NCI-H2171 (cell line): ENCODE measurements at regions not wholly inside any gene's neighbourhood (a gene's known extent, or its start where the extent isn't known, plus 50 kb on each side); places are given as distances from the start of the nearest gene placed in this dataset.
"Not testable (repeated sequence)": the region's sequence is repeated elsewhere in the genome, so short reads cannot be mapped to it uniquely, and the experiment has no call there.

Experiments used
- DNase-seq: peaks from one replicate; lab custom pipeline; 2025; lab: John Stamatoyannopoulos, UW

DNA sequence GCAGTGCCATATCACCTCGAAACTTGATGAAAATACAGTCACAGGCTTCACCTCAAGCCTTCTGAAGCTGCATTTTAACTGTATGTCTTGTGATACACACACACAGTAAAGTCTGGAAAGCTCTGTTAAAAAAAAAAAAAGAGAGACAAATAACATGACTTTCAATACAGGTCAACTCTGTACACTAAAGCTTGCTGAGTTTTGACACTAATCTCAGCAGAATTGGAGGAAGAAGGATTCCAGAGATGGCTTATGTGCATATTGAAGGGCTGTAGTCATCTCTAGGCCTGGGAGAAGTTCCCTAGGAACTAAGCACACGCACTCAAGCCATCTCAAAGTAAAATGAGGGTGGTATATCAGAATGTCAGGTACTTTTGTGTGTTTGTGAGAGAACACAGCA is 875.1 kb downstream of the EPHA4 start:
- DNase-seq, result no peak

DNA sequence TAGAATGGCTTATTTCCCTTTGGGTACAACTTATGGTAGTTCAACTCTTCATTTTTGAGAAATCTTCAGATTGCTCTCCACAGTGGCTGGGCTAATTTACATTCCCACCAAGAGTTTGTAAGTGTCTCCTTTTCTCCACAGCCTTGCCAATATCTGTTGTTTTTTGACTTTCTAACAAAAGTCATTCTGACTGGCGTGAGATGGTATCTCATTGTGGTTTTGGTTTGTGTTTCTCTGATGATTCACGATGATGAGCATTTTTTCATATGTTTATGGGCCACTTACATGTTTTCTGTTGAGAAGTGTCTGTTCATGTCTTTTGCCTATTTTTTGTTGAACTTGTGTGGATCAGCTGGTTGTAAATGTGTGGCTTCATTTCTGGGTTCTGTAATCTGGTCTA is 871.0 kb downstream of the EPHA4 start:
- no peak for DNase-seq

DNA sequence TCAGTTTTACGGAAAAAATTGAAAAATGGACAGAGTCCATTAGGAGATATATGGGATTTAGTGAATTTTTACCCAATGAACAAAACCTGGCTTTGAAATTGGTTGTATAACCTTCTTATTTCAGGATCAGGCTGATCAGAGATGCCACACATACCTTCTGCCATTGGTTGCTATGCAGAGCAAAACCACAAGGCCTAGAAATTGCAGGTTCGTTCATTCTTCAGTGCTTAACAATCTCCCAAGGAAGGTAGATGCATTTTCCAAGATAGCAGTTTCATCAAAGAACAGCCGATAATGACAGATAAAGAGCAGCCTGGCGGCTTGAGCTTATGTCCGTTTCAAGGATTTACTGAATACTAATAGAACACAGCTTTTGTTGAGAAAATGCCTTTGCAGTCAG is 868.8 kb downstream of the EPHA4 start:
- DNase-seq, result no peak

DNA sequence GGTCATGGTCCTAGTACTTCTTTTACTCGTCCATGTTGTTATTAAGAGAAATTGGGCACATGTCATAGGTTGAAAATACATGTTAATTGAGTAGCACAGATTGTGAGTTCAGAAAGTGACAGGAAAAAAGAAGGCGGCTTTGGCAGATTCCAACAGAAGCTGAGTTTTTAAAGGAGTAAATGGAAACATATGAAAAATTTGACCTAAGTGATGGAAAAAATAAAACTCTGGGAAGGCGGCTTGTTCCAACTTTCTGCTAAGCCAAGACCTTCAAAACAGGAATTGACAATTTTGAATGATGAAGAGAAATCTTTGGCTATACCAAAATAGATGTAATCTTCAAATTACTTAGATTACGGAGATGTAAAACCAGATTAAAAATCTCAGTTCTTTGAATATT is 868.0 kb downstream of the EPHA4 start:
- DNase-seq, result no peak

DNA sequence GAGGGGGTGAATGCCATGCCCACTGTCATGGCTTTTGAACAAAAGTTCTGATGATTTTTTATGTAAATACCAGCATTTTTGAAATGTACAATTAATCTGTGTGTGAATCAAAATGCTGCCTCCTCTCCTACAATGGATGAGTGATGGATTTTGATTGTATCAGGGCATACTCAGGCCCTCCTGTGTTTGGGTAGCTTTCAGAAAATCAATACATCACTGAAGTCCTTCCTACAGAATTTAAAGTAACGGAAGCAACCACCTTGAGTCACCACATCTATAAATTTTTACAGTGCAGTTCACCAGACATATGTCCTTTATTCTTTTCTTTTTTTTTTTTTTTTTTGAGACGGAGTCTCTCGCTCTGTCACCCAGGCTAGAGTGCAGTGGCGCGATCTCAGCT is 867.3 kb downstream of the EPHA4 start:
- DNase-seq, result no peak

DNA sequence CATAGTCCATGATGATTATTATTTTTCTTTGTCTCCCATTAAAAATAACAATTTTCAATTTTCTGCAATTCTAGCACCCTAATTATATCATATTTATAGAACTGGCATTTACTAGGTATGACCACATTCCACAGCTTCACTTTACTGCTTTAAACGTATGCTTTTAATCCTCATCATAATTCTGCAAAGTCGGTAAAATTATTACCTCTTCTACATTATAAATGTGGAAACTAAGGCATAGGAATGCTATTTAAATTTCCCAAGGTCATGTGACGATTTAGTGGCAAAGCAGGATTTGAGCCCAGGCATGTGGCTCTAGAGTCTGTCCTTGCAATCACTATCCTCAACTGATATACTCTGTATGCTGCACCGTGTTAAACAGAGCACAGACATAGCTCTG is 866.4 kb downstream of the EPHA4 start:
- no peak for DNase-seq

DNA sequence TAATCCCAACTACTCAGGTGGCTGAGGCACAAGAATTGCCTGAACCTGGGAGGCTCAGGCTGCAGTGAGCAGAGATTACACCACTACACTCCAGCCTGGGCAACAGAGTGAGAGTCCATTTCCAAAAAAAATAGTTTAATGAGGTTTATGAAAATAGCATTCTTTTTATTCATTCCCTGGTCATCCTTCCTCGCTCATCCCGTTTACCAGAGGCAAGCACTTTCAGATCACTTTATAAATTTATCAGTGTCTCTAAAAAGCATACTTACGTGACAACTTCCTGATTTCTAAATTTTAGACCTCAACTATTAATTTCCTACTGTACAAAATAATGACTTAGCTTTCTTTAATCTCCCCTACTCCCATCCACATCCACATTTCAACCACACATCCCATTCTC is 864.8 kb downstream of the EPHA4 start:
- DNase-seq, result no peak

DNA sequence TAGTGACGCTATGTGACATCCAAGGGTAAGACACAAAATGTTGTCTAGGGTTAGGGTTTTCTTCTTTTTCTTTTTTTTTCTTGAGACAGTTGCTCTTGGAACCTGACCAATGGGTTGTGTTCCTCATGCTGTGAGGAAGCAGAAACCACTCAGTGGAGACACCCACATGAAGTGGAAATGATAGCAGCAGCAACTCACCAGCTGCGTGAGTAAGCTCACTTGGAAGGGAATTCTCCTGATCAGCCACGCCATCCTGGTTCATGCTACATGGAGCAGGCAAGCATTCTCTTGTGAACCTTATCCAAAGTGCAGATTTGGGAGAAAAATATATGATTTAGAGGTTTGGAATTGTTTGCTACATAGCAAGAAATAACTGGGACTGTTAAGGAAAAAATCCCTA is 863.7 kb downstream of the EPHA4 start:
- no peak for DNase-seq

DNA sequence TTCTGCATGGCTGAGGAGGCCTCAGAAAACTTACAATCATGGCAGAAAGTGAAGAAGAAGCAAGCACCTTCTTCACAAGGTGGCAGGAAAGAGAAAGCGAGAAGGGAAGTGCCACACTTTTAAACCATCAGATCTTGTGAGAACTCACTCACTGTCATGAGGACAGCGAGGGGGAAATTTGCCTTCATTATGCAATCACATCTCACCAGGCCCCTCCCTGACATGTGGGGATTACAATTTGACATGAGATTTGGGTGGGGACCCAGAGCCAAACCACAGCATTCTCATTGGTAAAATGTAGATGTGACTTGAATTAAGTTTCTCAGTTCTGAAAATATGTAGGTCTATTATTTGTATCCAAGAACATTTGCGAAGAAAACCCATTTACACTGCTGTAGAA is 854.8 kb downstream of the EPHA4 start:
- no peak for DNase-seq

DNA sequence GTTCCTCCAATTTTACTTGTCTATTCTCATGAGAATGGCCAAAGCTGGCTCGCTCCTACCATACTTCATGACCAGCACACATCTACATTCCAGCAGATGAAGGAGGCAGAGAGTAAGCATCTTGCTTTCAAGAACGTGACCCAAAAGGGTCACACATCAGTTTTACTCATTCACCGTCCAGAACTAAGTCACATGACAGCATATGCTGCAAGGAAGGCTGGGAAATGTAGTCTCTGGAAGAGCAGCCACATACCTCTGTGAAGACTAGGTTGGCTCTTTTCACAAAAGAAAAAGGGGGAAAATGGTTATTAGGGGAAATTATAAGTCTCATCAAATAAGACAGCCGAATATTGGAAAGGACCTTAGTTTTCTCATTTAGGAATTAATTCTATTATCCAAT is 835.3 kb downstream of the EPHA4 start:
- no peak for DNase-seq

DNA sequence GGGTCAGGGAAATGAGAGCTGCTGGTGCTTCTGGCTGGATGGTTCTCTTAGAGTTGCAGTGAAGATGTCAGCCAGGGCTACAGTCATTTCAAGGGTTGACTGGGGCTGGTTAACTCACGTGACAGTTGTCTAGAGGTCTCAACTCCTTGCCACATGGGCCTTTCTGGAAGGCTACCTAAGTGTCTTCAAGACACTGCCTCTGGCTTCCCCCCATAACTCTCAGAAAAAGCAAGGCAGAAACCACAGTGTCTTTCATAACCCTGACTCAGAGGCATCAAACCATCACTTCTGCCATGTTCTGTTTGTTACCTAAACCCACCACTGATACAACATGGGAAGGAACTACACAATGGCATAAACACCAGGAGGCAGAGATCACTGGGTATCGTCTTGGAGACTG is 828.9 kb downstream of the EPHA4 start:
- DNase-seq, result no peak

DNA sequence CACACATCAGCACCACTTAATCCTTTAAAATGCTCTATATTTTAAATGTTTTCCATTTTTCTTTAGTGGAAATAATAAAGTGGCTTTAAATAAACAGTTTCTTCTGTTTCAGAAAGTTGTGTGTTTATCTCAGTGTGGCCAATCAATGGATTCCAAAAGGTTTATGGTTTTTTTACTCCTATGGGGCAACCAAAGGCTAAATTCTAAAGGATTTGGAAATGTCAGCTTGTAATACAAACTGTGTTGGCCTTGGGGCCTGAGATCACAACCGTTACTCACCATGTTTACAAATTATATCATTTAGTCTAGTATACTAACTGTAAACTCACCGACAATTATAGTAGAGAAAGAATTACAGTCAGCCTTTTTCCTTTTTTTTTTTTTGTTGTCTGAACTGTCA is 827.2 kb downstream of the EPHA4 start:
- DNase-seq, result no peak

DNA sequence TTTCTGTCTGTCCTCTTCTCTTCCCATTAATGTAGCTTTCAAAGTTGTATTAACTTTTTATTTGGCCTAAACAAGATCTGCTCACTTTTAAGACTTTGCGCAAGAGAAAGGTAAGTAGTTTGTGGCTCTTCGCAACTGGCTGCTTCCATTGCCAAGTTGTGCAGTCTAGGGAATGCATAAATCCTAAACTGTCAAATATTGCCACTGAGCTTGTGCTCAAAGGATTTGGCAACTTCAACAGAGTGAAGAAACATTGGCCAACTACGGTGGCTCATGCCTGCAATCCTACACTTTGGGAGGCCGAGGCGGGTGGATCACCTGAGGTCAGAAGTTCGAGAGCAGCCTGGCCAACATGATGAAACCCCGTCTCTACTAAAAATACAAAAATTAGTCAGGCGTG is 826.4 kb downstream of the EPHA4 start:
- DNase-seq, result no peak

DNA sequence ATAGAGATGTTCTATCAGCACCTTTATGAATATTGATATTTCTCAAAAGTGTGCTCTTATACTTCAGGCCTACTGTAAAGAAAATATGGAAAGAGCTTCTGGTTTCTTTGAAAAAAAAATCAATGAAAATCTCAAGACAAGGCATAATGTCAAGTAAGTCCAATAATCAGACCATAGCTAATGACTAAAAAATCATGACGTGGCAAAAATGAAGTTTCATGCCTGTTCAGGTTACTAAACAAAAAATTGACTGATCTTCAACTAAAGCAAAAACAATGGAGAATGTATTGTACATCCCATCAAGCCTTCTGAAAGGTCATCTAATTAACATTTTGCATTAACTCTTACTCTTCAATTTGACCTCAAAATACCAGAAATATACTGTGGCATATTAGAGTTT is 824.4 kb downstream of the EPHA4 start:
- DNase-seq, result no peak

DNA sequence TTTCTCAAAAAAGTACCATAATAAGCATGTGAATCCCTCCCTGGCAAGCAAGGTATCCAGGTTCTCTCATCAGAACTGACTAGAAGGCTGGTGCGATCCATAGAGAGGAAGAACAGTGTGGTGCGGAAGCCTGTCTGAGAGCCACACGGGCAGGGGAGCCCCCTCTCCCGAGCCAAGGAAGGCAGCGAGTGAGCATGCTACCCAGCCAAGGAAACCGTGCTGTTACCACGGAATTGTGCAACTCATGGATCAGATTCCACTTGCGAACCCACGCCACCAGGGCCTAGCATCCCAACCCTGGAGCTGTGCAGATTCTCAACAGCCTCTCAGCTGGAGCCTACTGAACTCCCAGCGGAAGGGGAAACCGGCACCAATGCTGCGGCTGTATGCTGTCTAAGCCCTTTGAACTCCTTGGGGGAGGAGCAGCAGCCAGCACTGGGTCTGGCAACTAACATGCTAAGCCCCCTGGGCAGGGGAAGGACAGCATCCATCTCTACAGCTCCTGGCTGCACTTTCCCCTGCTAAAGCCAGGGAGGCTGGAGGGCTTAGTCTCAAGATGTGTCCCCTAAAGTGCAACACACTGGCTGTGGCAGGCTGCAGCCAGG is 823.1 kb downstream of the EPHA4 start:
- no peak for DNase-seq

DNA sequence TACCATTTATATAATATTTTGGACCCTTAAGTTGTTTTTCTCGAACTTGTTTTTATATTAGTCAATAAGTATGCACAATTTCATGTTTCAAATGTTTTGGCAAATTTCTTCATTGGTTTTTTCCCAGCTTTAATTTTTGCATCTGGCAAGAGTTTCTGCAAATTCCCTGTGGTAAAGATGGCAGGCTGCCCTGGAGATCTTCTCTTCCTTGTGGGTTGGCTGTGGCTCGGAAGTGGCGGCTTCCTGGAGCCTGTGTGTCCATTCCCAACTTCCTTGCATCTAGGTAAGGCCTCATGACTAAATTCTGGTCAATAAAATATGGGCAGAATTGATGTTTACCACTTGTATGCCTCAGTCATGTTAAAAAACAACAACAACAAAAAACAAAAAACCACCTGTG is 818.6 kb downstream of the EPHA4 start:
- DNase-seq, result no peak

DNA sequence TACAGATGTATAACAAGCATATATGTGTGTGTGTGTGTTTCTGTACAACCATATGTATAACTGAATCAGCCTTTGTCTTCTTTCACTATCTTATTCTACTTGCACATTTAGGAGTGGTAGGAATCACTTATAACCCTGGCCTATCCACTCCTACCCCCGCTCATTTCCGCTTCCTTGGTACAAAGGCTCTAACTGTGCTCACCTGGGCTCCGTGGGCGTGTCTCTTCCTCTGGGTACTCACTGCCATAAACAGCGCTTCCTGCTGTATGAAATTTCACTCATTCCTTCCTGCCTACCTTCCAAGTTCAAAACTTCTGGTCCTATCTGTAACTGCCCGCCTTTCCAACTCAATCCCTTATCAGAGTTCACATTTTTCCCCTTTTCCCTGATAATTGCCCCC is 815.5 kb downstream of the EPHA4 start:
- DNase-seq, result no peak

DNA sequence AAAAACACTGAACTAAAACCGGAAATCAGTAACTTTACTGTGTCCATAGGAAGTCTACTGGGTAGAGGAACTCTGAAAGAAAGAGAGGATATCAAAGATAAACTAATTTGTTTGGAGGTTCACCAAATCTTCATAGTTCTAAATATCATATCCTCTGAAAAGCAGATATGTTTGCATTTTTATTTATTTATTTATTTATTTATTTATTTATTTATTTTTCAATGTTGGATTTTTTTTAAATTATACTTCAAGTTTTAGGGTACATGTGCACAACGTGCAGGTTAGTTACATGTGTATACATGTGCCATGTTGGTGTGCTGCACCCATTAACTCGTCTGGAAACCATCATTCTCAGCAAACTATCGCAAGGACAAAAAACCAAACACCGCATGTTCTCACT is 813.7 kb downstream of the EPHA4 start:
- DNase-seq, result not testable (repeated sequence)

DNA sequence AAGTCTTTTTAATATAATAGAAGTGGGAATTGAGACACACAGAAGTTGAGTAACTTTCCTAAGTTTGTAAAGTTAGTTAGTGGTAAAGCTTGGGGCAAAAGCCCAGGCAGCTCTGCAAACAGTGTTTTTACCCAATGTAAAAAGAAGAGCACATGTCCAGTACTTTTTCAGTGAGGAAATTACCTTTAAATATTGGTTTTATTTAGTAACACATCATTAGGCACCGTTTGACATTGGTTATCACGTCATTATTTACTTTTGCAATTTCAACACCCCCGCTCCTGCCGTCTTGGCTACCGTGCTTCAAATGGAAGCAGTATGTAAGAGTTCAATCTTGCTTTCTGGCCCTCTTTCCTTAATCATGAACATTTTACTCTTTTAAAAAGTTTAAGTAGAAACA is 807.9 kb downstream of the EPHA4 start:
- no peak for DNase-seq

DNA sequence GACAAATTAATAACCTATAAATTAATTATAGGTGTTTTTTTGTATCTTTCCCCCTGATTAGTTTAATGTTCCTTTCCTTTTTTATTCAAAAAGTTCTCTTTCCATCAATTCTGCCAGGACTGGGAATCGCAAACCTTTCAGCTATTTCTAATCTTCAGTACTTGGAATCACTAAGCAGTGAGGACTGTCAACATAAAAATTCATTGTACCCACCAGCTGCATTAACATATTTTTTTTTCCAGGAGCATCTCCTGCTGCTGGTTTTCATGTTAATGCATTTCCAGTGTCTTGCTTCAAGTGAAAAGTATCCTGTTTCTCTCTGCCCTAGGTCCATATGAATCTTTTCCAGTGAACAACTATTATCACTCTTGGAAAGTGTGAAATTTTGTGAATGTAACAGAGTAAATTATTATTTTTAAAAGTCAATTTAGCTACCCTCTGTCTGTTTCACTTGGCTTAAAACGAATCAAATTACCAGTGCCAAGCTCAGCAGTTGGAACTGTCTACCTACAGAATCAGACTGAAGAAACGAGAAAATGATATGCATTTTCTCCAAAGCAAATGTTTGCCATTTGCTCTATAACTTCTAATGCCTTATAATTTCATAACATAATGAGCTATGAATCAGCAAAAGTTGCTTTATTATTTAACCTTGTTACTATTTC is 804.4 kb downstream of the EPHA4 start:
- no peak for DNase-seq

DNA sequence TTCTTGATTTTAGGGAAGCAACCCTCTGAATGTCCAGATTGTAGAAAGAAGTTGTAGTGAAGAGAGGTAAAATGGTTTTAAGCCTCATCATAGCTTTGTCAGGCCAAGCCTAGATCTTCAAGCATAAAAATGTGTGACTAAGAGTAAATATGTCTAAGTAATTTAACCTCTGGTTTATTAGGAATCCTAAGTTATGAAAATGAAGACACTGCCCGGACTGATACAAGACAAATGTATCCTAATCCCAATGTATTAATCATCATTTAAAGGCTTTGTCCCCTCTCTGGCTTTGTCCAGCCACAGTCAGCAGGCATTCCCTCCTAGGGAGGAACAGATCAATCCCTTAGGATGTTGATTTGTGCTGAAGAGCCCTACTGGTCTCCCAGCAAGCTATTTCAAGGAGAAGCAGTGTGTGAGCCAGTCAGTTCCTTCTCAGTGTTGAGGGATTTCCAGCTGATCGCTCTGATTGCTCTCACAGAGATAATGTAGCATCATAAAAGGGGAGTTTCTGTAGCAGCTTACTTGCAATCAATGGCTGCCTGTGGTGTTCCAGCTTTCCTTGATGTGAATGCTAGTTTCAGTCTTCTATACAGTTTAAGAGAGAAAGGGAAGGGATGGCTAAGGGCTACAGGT is 796.1 kb downstream of the EPHA4 start:
- DNase-seq, result no peak

DNA sequence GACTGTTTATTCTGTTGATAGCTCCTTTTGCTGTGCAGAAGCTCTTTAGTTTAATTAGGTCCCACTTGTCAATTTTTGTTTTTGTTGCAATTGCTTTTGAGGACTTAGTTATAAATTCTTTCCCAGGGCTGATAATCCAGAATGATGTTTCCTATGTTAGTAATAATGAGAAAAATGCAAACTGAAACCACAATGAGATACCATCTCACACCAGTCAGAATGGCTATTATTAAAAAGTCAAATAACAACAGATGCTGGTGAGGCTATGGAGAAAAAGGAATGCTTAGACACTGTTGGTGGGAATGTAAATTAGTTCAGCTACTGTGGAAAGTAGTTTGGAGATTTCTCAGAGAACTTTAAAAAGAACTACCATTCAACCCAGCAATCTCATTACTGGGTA is 793.0 kb downstream of the EPHA4 start:
- DNase-seq, result not testable (repeated sequence)

DNA sequence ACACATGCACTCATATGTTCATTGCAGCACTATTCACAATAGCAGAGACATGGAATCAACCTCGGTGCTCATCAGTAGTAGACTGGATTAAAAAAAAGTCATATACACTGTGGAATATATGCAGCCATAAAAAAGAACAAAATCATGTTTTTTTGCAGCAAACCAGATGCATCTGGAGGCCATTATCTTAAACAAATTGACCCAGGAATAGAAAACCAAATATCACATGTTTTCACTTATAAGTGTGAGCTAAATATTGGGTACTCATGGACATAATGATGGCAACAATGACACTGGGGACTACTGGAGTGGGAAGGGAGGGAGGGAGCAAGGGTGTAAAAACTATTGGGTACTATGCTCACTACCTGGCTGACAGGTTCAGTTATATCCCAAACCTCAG is 792.6 kb downstream of the EPHA4 start:
- DNase-seq, result no peak

DNA sequence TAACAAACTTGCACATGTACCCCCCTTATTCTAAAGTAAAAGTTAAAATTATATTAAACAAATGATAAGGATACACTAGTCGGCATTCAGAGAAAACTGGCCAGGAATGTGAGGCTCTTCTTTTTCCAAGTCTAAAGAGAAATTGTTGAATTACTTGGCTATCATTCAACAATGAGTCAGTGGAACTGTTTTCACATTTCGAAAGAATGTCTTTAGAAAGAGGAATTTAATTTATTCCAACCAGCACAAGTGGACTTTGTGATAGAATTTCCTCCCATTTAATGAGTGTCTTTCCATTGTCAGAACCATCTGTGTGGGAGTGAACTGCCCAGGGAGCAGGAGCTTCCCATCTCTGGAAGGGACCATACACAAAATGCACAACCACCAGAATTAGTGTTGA is 792.2 kb downstream of the EPHA4 start:
- DNase-seq, result no peak
